Eye (tissue), 1 donor: ENCODE measurements at regions not wholly inside any gene's neighbourhood (a gene's known extent, or its start where the extent isn't known, plus 50 kb on each side); places are given as distances from the start of the nearest gene placed in this dataset.

Source experiments
- DNase-seq: peaks from one replicate; pipeline ENCODE4 v3.0.0-alpha.2; 2015

GRCh38 chr6:105482227-105482844 lies 79.5 kb upstream of the PREP start:
- peak; percentile 37 for DNase-seq

- DNase-seq: no peak
Measured at GRCh38 chr6:105476978-105477377, 74.1 kb upstream of the PREP start.

- DNase-seq: peak; percentile 58
Measured at GRCh38 chr6:105474234-105474633, 71.4 kb upstream of the PREP start.

GRCh38 chr6:105469946-105470345 lies 67.1 kb upstream of the PREP start:
- DNase-seq: no peak

GRCh38 chr6:105468850-105469249 lies 66.0 kb upstream of the PREP start:
- DNase-seq: no peak

GRCh38 chr6:105460860-105461259 lies 58.0 kb upstream of the PREP start:
- no peak for DNase-seq

- DNase-seq: no peak
Measured at GRCh38 chr6:105459864-105460263, 57.0 kb upstream of the PREP start.

GRCh38 chr6:105459049-105459448 lies 56.2 kb upstream of the PREP start:
- no peak for DNase-seq

- DNase-seq: no peak
Measured at GRCh38 chr6:105458551-105458950, 55.7 kb upstream of the PREP start.

GRCh38 chr6:105458084-105458483 lies 55.2 kb upstream of the PREP start:
- DNase-seq: no peak

- DNase-seq: no peak
Measured at GRCh38 chr6:105453968-105454367, 51.1 kb upstream of the PREP start.

GRCh38 chr6:105452924-105453756 lies 50.3 kb upstream of the PREP start:
- no peak for DNase-seq
